Breast epithelium (tissue), 4 donors: ENCODE measurements at regions not wholly inside any gene's neighbourhood (a gene's known extent, or its start where the extent isn't known, plus 50 kb on each side); places are given as distances from the start of the nearest gene placed in this dataset.

Experiments
- DNase-seq, 2 donors: peaks; one replicate each; pipeline ENCODE4 v3.0.0-alpha.2; 2019; ENCODE audit warnings: low spot score in 2 of 2
- H3K27ac ChIP-seq, 2 donors: fragments of 200-600 bp; sonication (generic) in 1 of 2; one replicate each; pipeline ENCODE4 v1.5.1; 2016 to 2019; ENCODE audit warnings: mild to moderate bottlenecking in 1 of 2
- H3K27me3 ChIP-seq, 2 donors: fragments of 200-600 bp; sonication (generic) in 1 of 2; one replicate each; pipeline versions ENCODE4 v1.5.1 to v1.6.0; 2017 to 2019; ENCODE audit warnings: control low read depth in 1 of 2, mild to moderate bottlenecking in 1 of 2
- H3K36me3 ChIP-seq: fragments of 200-600 bp; one replicate; pipeline ENCODE4 v1.5.1; 2019
- H3K4me1 ChIP-seq, 2 donors: fragments of 200-600 bp; sonication (generic); one replicate each; pipeline ENCODE4 v1.5.1; 2016 to 2019; ENCODE audit warnings: control low read depth in 1 of 2
- H3K4me3 ChIP-seq, 3 donors: fragments of 200-600 bp; sonication (generic); 1 replicate in 2 of 3; 2 replicates in 1 of 3; pipeline ENCODE4 v1.5.1; 2016 to 2019; ENCODE audit warnings: mild to moderate bottlenecking in 3 of 3, moderate library complexity in 2 of 3
- H3K9me3 ChIP-seq, 2 donors: fragments of 200-600 bp; sonication (generic) in 1 of 2; one replicate each; pipeline ENCODE4 v1.5.1; 2016 to 2019; ENCODE audit warnings: control low read depth in 1 of 2
- CTCF ChIP-seq, 3 donors: fragments of 450-650 bp; IDR thresholded peaks; one replicate each; pipeline ENCODE4 v1.5.1; 2016 to 2017; ENCODE audit warnings: antibody characterized with exemption in 3 of 3, mild to moderate bottlenecking in 3 of 3, moderate library complexity in 3 of 3
- POLR2A ChIP-seq: fragments of 450-650 bp; IDR thresholded peaks from one replicate; pipeline ENCODE4 v1.6.1; 2016; ENCODE audit warnings: antibody characterized with exemption, mild to moderate bottlenecking, moderate library complexity
- POLR2AphosphoS5 ChIP-seq, 3 donors: sonication (generic); formaldehyde crosslinking; IDR thresholded peaks; one replicate each; pipeline ENCODE4 v1.6.1; 2017; ENCODE audit warnings: antibody characterized with exemption in 3 of 3
- intact Hi-C: fragments of 100-400 bp; cut with DNase I; formaldehyde crosslinking; loops from one replicate; pipeline ENCODE4 v1.15.1; 2023; ENCODE audit warnings: low total_unique reads

GRCh38 chr4:101556842-101557241, 209.5 kb upstream of the PPP3CA start:
- Histone ChIP-seq H3K36me3 (no peaks in the 10 kb centered on the region), H3K27ac (no peak overlapping the region), H3K4me3 (no peak overlapping the region), H3K27me3 (no peaks in the 10 kb centered on the region), H3K4me1 (no peaks in the 10 kb centered on the region), H3K9me3 (peaks cover 0 to 3% of the 10 kb centered on the region in 2 donors)
- no peak for DNase-seq
- intact Hi-C loops, result no loop called here
- TF ChIP-seq POLR2AphosphoS5 (IDR thresholded peaks at IDR 0.05), result no peak
- TF ChIP-seq POLR2A, result no peak
- TF ChIP-seq CTCF (IDR thresholded peaks at IDR 0.05), result no peak

GRCh38 chr4:101555341-101555880, 208.1 kb upstream of the PPP3CA start:
- no peak overlapping the region for H3K4me3 ChIP-seq
- no peaks in the 10 kb centered on the region for H3K27me3 ChIP-seq
- H3K27ac ChIP-seq, result no peak overlapping the region
- no peak for DNase-seq
- H3K4me1 ChIP-seq, result no peaks in the 10 kb centered on the region
- H3K36me3 ChIP-seq, result no peaks in the 10 kb centered on the region
- peaks cover 0 to 6% of the 10 kb centered on the region in 2 donors for H3K9me3 ChIP-seq
- intact Hi-C loops, result no loop called here
- TF ChIP-seq CTCF (IDR thresholded peaks at IDR 0.05), result no peak
- no peak for TF ChIP-seq POLR2A
- no peak for TF ChIP-seq POLR2AphosphoS5 (IDR thresholded peaks at IDR 0.05)

- intact Hi-C loops, result no loop called here
- Histone ChIP-seq H3K9me3 (peaks cover 0 to 4% of the 10 kb centered on the region in 2 donors), H3K36me3 (no peaks in the 10 kb centered on the region), H3K27me3 (no peaks in the 10 kb centered on the region), H3K4me3 (no peak overlapping the region), H3K27ac (no peak overlapping the region), H3K4me1 (no peaks in the 10 kb centered on the region)
- no peak for TF ChIP-seq POLR2AphosphoS5 (IDR thresholded peaks at IDR 0.05)
- TF ChIP-seq CTCF (IDR thresholded peaks at IDR 0.05), result no peak
- no peak for TF ChIP-seq POLR2A
- DNase-seq, result no peak
Measured at GRCh38 chr4:101540336-101540735, 193.0 kb upstream of the PPP3CA start.

GRCh38 chr4:101528526-101528925, 181.2 kb upstream of the PPP3CA start:
- Histone ChIP-seq H3K27ac (no peak overlapping the region), H3K9me3 (peaks cover 0 to 4% of the 10 kb centered on the region in 2 donors), H3K4me3 (no peak overlapping the region), H3K27me3 (no peaks in the 10 kb centered on the region), H3K4me1 (no peaks in the 10 kb centered on the region), H3K36me3 (no peaks in the 10 kb centered on the region)
- no peak for TF ChIP-seq CTCF (IDR thresholded peaks at IDR 0.05)
- no peak for TF ChIP-seq POLR2A
- TF ChIP-seq POLR2AphosphoS5 (IDR thresholded peaks at IDR 0.05), result no peak
- intact Hi-C loops, result loop anchor here (5.0 kb wide), 1 partner anchor 1126 kb away; no protein-coding TSS in a partner anchor
- DNase-seq, result no peak

GRCh38 chr4:101527188-101527587, 179.9 kb upstream of the PPP3CA start:
- no peaks in the 10 kb centered on the region for H3K4me1 ChIP-seq
- peaks cover 0 to 4% of the 10 kb centered on the region in 2 donors for H3K9me3 ChIP-seq
- no peak for DNase-seq
- no peak for TF ChIP-seq POLR2A
- no peak for TF ChIP-seq CTCF (IDR thresholded peaks at IDR 0.05)
- TF ChIP-seq POLR2AphosphoS5 (IDR thresholded peaks at IDR 0.05), result no peak
- no peaks in the 10 kb centered on the region for H3K36me3 ChIP-seq
- H3K27ac ChIP-seq, result no peak overlapping the region
- intact Hi-C loops, result loop anchor here (5.0 kb wide), 1 partner anchor 1125 kb away; no protein-coding TSS in a partner anchor
- no peaks in the 10 kb centered on the region for H3K27me3 ChIP-seq
- no peak overlapping the region for H3K4me3 ChIP-seq
